GM23338 (cell line): ENCODE measurements at regions not wholly inside any gene's neighbourhood (a gene's known extent, or its start where the extent isn't known, plus 50 kb on each side); places are given as distances from the start of the nearest gene placed in this dataset.

Experiments used
- ATAC-seq: fragments of 200-7000 bp; cut with Tn5 transposase; 3 replicates; pipeline ENCODE4 v1.9.1; 2020
- DNase-seq: peaks from one replicate; pipeline ENCODE4 v3.0.0-alpha.2; 2015; ENCODE audit warnings: low spot score
- H2AFZ ChIP-seq: fragments of 200-600 bp; sonication (generic); 2 replicates; pipeline ENCODE4 v1.8.0; 2016; ENCODE audit warnings: antibody characterized with exemption, mild to moderate bottlenecking, moderate library complexity
- H3F3A ChIP-seq: fragments of 200-600 bp; sonication (generic); replicated peaks from 2 replicates; pipeline ENCODE4 v1.8.0; 2017; ENCODE audit warnings: antibody characterized with exemption, mixed run types, low read depth
- H3K27ac ChIP-seq: fragments of 200-600 bp; sonication (generic); 2 replicates; pipeline ENCODE4 v1.6.1; 2016; ENCODE audit warnings: low read depth
- H3K27me3 ChIP-seq: fragments of 200-600 bp; sonication (generic); 2 replicates; pipeline ENCODE4 v1.8.0; 2016; ENCODE audit warnings: mild to moderate bottlenecking, mixed run types, moderate library complexity; ENCODE audit not compliant: insufficient read depth
- H3K36me3 ChIP-seq: fragments of 200-600 bp; sonication (generic); 2 replicates; pipeline ENCODE4 v1.8.0; 2016; ENCODE audit warnings: mild to moderate bottlenecking; ENCODE audit not compliant: insufficient read depth
- H3K4me1 ChIP-seq: fragments of 200-600 bp; sonication (generic); 2 replicates; pipeline ENCODE4 v1.8.0; 2016; ENCODE audit warnings: mild to moderate bottlenecking, moderate library complexity; ENCODE audit not compliant: insufficient read depth
- H3K4me2 ChIP-seq: fragments of 200-600 bp; sonication (generic); 2 replicates; pipeline ENCODE4 v1.7.1; 2017; ENCODE audit warnings: mixed run types
- H3K4me3 ChIP-seq: fragments of 200-600 bp; sonication (generic); 2 replicates; pipeline ENCODE4 v1.6.1; 2016; ENCODE audit warnings: mixed run types
- H3K79me2 ChIP-seq: fragments of 200-600 bp; sonication (generic); replicated peaks from 2 replicates; pipeline ENCODE4 v1.8.0; 2017; ENCODE audit warnings: mild to moderate bottlenecking; ENCODE audit not compliant: insufficient read depth
- H3K9me2 ChIP-seq: fragments of 200-600 bp; sonication (generic); 2 replicates; pipeline ENCODE4 v1.8.0; 2017; ENCODE audit not compliant: insufficient read depth
- H4K20me1 ChIP-seq: fragments of 200-600 bp; sonication (generic); replicated peaks from 2 replicates; pipeline ENCODE4 v1.8.0; 2017; ENCODE audit warnings: mild to moderate bottlenecking; ENCODE audit not compliant: insufficient read depth
- H3K27ac Mint-ChIP-seq: 2 replicates; pipeline ENCODE4 v1.8.0; 2020; ENCODE audit warnings: inconsistent platforms, mild to moderate bottlenecking, moderate library complexity, mixed read lengths
- H3K27me3 Mint-ChIP-seq: 3 replicates; pipeline ENCODE4 v1.8.0; 2022; ENCODE audit warnings: low read depth, mild to moderate bottlenecking, moderate library complexity, mixed read lengths, inconsistent platforms; ENCODE audit not compliant: insufficient read depth, poor library complexity
- H3K36me3 Mint-ChIP-seq: 3 replicates; pipeline ENCODE4 v1.8.0; 2021; ENCODE audit warnings: low read depth, mild to moderate bottlenecking, inconsistent platforms, moderate library complexity, mixed read lengths
- H3K4me1 Mint-ChIP-seq: 3 replicates; pipeline ENCODE4 v1.8.0; 2020; ENCODE audit warnings: mild to moderate bottlenecking, inconsistent platforms, mixed read lengths
- H3K4me3 Mint-ChIP-seq: 3 replicates; pipeline ENCODE4 v1.8.0; 2021; ENCODE audit warnings: moderate library complexity, mild to moderate bottlenecking, inconsistent platforms, mixed read lengths
- H3K9me3 Mint-ChIP-seq: 3 replicates; pipeline ENCODE4 v1.8.0; 2020; ENCODE audit warnings: moderate library complexity, mild to moderate bottlenecking, inconsistent platforms, mixed read lengths
- CREB1 ChIP-seq: fragments of 250-450 bp; sonication (Bioruptor Pico); IDR thresholded peaks from 2 replicates; pipeline ENCODE4 v1.5.0; 2020; ENCODE audit warnings: low read depth, mild to moderate bottlenecking, moderate library complexity
- CTCF ChIP-seq, 2 experiments: fragments of 200-600 bp in 1 of 2; sonication (generic) in 1 of 2; conservative IDR thresholded peaks; 2 replicates each; pipeline versions ENCODE4 v1.5.1 to v1.6.1; 2016 to 2017; ENCODE audit warnings: antibody characterized with exemption in 2 of 2, low read depth in 2 of 2, mild to moderate bottlenecking in 2 of 2, moderate library complexity in 1 of 2
- ETS1 ChIP-seq: IDR thresholded peaks from 2 replicates; pipeline ENCODE4 v1.6.1; 2016; ENCODE audit warnings: antibody characterized with exemption
- EZH2 ChIP-seq: fragments of 200-600 bp; sonication (generic); IDR thresholded peaks from one replicate; pipeline ENCODE4 v1.8.0; 2017; ENCODE audit warnings: antibody characterized with exemption, mild to moderate bottlenecking, low read depth; ENCODE audit not compliant: unreplicated experiment
- EZH2phosphoT487 ChIP-seq: fragments of 200-600 bp; sonication (generic); IDR thresholded peaks from one replicate; pipeline ENCODE4 v1.8.1; 2018; ENCODE audit warnings: antibody characterized with exemption; ENCODE audit not compliant: unreplicated experiment
- JUNB ChIP-seq: IDR thresholded peaks from one replicate; pipeline ENCODE4 v1.6.1; 2016; ENCODE audit warnings: antibody characterized with exemption; ENCODE audit not compliant: unreplicated experiment
- NANOG ChIP-seq: IDR thresholded peaks from 2 replicates; pipeline ENCODE4 v1.6.1; 2016; ENCODE audit warnings: antibody characterized with exemption, borderline replicate concordance
- POLR2AphosphoS5 ChIP-seq: IDR thresholded peaks from 2 replicates; pipeline ENCODE4 v1.6.1; 2016; ENCODE audit warnings: antibody characterized with exemption, low read depth
- REST ChIP-seq: IDR thresholded peaks from one replicate; pipeline ENCODE4 v1.6.1; 2018; ENCODE audit warnings: antibody characterized with exemption; ENCODE audit not compliant: unreplicated experiment
- STAT1 ChIP-seq: IDR thresholded peaks from one replicate; pipeline ENCODE4 v1.6.1; 2016; ENCODE audit warnings: antibody characterized with exemption; ENCODE audit not compliant: unreplicated experiment
- ZNF114 ChIP-seq: fragments of 250-450 bp; sonication (Bioruptor Pico); IDR thresholded peaks from 2 replicates; pipeline ENCODE4 v1.5.0; 2020; ENCODE audit warnings: mild to moderate bottlenecking, moderate library complexity
- ZNF331 ChIP-seq: fragments of 250-450 bp; sonication (Bioruptor Pico); IDR thresholded peaks from 2 replicates; pipeline ENCODE4 v1.5.0; 2020; ENCODE audit warnings: low read depth, mild to moderate bottlenecking, moderate library complexity
- TF ChIP-seq, protein P1 (sequence below): fragments of 250-450 bp; sonication (Bioruptor Pico); IDR thresholded peaks from 2 replicates; pipeline ENCODE4 v1.5.0; 2020; ENCODE audit warnings: mild to moderate bottlenecking, moderate library complexity

DNA sequence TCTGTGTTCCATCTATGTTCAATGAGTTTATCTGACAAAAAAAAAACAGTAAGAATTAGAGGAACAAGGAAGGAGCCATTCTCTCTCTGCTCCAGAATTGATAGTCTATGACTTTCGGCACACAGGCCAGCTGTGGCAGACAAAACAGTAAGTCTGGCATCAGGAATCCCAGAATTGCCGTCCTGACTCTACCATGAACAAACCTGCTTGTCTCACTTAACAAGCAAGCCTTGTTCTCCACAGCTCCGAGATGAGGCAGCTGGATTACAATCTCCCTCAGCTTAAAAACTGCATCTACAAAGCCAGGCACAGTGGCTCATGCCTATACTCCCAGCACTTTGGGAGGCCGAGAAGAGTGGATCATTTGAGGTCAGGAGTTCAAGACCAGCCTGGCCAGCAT lies 153.6 kb upstream of the TMCC3 start:
- no peaks in the 10 kb centered on the region for H4K20me1 ChIP-seq
- H3K27ac ChIP-seq = no peak overlapping the region
- H3K27me3 ChIP-seq = no peaks in the 10 kb centered on the region
- H3K9me2 ChIP-seq = no peaks in the 10 kb centered on the region
- H2AFZ ChIP-seq = no peak overlapping the region
- H3K36me3 ChIP-seq = no peaks in the 10 kb centered on the region
- H3K79me2 ChIP-seq = no peaks in the 10 kb centered on the region
- no peaks in the 10 kb centered on the region; the same call in 2 of the 3 replicates for H3K4me1 Mint-ChIP-seq
- TF ChIP-seq, protein P1, sequence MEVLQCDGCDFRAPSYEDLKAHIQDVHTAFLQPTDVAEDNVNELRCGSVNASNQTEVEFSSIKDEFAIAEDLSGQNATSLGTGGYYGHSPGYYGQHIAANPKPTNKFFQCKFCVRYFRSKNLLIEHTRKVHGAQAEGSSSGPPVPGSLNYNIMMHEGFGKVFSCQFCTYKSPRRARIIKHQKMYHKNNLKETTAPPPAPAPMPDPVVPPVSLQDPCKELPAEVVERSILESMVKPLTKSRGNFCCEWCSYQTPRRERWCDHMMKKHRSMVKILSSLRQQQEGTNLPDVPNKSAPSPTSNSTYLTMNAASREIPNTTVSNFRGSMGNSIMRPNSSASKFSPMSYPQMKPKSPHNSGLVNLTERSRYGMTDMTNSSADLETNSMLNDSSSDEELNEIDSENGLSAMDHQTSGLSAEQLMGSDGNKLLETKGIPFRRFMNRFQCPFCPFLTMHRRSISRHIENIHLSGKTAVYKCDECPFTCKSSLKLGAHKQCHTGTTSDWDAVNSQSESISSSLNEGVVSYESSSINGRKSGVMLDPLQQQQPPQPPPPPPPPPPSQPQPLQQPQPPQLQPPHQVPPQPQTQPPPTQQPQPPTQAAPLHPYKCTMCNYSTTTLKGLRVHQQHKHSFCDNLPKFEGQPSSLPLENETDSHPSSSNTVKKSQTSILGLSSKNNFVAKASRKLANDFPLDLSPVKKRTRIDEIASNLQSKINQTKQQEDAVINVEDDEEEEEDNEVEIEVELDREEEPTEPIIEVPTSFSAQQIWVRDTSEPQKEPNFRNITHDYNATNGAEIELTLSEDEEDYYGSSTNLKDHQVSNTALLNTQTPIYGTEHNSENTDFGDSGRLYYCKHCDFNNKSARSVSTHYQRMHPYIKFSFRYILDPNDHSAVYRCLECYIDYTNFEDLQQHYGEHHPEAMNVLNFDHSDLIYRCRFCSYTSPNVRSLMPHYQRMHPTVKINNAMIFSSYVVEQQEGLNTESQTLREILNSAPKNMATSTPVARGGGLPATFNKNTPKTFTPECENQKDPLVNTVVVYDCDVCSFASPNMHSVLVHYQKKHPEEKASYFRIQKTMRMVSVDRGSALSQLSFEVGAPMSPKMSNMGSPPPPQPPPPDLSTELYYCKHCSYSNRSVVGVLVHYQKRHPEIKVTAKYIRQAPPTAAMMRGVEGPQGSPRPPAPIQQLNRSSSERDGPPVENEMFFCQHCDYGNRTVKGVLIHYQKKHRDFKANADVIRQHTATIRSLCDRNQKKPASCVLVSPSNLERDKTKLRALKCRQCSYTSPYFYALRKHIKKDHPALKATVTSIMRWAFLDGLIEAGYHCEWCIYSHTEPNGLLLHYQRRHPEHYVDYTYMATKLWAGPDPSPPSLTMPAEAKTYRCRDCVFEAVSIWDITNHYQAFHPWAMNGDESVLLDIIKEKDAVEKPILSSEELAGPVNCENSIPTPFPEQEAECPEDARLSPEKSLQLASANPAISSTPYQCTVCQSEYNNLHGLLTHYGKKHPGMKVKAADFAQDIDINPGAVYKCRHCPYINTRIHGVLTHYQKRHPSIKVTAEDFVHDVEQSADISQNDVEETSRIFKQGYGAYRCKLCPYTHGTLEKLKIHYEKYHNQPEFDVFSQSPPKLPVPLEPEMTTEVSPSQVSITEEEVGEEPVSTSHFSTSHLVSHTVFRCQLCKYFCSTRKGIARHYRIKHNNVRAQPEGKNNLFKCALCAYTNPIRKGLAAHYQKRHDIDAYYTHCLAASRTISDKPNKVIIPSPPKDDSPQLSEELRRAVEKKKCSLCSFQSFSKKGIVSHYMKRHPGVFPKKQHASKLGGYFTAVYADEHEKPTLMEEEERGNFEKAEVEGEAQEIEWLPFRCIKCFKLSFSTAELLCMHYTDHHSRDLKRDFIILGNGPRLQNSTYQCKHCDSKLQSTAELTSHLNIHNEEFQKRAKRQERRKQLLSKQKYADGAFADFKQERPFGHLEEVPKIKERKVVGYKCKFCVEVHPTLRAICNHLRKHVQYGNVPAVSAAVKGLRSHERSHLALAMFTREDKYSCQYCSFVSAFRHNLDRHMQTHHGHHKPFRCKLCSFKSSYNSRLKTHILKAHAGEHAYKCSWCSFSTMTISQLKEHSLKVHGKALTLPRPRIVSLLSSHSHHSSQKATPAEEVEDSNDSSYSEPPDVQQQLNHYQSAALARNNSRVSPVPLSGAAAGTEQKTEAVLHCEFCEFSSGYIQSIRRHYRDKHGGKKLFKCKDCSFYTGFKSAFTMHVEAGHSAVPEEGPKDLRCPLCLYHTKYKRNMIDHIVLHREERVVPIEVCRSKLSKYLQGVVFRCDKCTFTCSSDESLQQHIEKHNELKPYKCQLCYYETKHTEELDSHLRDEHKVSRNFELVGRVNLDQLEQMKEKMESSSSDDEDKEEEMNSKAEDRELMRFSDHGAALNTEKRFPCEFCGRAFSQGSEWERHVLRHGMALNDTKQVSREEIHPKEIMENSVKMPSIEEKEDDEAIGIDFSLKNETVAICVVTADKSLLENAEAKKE (CRISPR knock-in tag) = no peak
- no peak for TF ChIP-seq CTCF (conservative IDR thresholded peaks at IDR 0.05; ENCODE audit: low read depth in 2 of 2)
- no peak for TF ChIP-seq ETS1
- no peak for TF ChIP-seq POLR2AphosphoS5
- no peak for TF ChIP-seq CREB1 (CRISPR knock-in tag)
- TF ChIP-seq ZNF114 (CRISPR knock-in tag) = no peak
- TF ChIP-seq EZH2 = no peak
- TF ChIP-seq STAT1 = no peak
- no peak for TF ChIP-seq JUNB
- no peak for TF ChIP-seq ZNF331
- TF ChIP-seq REST = no peak
- no peak for TF ChIP-seq EZH2phosphoT487
- TF ChIP-seq NANOG = no peak
- no peak for DNase-seq
- no peak overlapping the region for H3K4me3 Mint-ChIP-seq
- no peaks in the 10 kb centered on the region for H3K27me3 Mint-ChIP-seq
- ATAC-seq = no peak
- H3K4me1 ChIP-seq = 0 out of 2 replicates have a peak, but pooled peaks cover 4% of the 10 kb centered on the region
- H3K36me3 Mint-ChIP-seq = no peaks in the 10 kb centered on the region
- H3K4me3 ChIP-seq = no peak overlapping the region
- no peaks in the 10 kb centered on the region for H3F3A ChIP-seq
- no peak overlapping the region for H3K27ac Mint-ChIP-seq
- H3K4me2 ChIP-seq = no peak overlapping the region
- H3K9me3 Mint-ChIP-seq = no peaks in the 10 kb centered on the region
